HG03280 (cell line): ENCODE measurements at regions not wholly inside any gene's neighbourhood (a gene's known extent, or its start where the extent isn't known, plus 50 kb on each side); places are given as distances from the start of the nearest gene placed in this dataset.
A peak's percentile ranks its signal among the peaks of the same experiment; 100 is the strongest.

Experiments used
- ATAC-seq: cut with Tn5 transposase; IDR thresholded peaks from one replicate; pipeline ENCODE4 v1.9.1; 2021; ENCODE audit warnings: mild to moderate bottlenecking, moderate library complexity; ENCODE audit not compliant: unreplicated experiment

- no peak for ATAC-seq
Measured at GRCh38 chr11:27968461-27968860, 139.5 kb downstream of the KIF18A start.

- ATAC-seq = no peak
Measured at GRCh38 chr11:27965559-27965958, 142.4 kb downstream of the KIF18A start.

- no peak for ATAC-seq
Measured at GRCh38 chr11:27963370-27963769, 144.6 kb downstream of the KIF18A start.

GRCh38 chr11:27949951-27950738, 157.8 kb downstream of the KIF18A start:
- no peak for ATAC-seq

DNA sequence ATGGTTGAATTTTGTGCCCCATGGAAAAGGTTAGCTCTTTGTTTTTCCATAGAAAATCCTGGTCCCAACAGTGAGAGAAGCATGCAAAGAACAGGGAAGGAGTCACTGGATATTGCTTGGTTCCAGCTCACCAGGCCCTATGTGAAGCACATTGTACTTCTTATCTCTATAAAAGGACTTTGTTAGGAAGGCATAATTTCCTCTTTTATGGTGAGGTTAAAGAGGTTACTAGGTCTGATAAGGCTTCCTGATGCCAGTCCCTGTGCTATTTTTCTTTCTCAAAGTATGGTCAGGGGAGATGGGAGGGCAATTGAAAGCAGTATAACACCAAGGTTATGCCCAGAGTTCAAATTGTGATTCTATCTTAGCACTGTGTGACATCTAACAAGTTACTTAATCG, 162.6 kb downstream of the KIF18A start:
- ATAC-seq = no peak

GRCh38 chr11:27938011-27938410, 169.9 kb downstream of the KIF18A start:
- no peak for ATAC-seq

GRCh38 chr11:27934830-27935145, 173.2 kb downstream of the KIF18A start:
- no peak for ATAC-seq

DNA sequence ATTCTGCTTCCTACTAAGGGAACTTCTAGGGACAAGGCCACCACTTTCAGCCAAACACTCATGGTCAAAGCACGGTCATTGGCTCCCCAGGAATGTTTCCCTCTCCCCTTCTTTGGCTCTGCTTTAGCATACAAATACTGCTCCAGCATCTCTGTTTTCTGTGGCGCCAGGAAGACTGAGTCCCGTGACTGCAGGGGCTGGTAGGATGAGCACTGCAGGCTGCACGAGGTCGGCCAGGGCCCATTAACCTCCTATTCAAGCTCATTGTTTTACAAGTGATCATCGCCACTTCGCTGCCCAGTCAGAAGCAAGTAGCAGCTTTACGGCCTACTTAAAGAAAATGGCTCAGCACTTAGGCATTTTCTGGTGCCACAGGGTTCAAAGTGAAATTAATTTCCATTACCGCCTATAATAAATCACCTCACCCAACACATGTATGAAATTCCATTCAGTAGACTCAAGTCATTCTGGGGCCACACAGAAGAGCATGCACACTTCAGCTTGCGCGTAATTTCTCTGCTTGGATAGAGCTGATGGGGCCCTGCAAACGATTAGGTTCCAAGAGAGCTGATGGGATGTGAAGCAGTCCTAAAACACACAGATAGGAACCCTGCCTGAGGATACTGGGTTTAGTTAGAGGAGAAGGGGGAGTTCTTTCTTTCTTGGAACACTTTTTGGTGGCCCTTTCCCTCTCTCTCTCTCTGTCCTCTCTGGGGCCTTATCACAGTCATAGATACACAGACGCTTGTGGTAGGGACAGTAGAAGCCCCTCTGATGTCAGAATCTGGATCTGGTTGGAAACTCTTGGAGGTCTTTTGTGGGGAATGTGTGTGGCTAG, 173.7 kb downstream of the KIF18A start:
- ATAC-seq = no peak

DNA sequence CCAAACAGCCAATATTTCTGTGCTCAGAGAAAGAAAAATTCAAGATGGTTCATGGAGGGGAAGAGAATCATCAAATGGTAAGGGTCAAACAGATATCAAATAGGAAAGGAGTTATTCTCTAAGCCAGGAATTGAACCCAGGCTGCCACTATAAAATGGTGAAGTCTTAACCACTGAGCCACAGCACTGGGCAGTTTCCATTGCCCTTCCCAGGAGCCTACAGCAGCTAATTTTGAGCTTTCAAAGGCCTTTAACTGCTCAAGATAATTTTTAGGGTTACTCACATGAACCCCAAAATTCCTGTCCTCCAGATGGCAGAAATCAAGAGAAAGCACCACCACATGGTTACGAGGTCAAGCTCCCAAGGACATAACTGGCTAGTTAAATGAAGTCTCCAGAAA, 176.2 kb downstream of the KIF18A start:
- ATAC-seq = no peak

DNA sequence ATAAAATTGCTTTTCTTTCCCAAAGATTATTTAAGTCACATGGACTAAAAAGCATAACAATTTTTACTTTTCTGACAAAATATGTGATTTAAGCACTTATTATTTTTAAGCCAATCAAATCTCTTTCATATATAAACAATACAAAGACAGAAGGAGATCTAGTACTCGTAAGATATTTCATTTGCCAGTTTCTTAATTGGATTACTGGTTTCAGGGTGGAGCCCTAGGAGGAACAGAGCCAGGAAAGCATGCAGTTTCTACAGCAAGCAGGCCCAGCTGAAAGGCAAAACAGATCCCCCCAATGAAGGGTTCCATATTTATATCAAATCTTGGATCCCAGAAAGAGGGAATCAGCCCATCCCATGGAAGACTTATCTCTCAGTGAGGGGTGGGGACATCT, 177.0 kb downstream of the KIF18A start:
- no peak for ATAC-seq

DNA sequence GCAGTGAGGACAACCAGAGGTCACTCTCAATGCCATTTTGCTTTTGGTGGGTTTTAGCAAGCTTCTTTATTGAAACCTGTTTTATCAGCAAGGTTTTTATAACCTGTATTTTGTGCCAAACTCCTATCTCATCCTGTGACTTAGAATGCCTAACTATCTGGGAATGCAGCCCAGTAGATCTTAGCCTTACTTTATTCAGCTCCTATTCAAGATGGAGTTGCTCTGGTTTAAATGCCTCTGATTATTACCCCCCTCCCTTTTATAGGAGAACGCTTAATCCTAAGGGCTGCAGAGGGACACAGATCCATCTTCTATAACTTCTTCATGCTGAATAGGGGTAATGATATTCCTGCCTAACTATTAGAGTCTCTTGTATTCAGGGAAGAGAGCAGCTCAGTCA, 179.1 kb downstream of the KIF18A start:
- ATAC-seq = no peak

GRCh38 chr11:27926981-27927481, 180.9 kb downstream of the KIF18A start:
- no peak for ATAC-seq

DNA sequence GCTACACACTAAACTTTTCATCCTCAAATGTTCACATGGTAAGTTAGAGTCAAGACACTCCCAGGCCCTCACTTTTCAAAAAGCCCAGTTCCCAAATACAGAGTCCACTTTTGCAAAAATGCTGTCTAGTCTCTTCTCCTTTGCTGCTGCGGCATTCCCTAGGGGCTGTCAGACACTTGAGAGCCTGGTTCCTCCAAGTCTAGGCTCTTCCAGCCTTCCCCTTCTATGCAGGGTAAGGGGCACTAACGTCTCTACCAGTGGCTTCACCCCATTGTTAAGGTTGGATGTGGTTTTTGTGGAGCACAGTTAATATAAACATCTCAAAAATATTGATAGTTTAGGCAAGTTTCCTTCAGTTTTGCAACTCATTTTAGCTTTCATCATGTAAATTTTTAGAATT, 181.5 kb downstream of the KIF18A start:
- no peak for ATAC-seq

DNA sequence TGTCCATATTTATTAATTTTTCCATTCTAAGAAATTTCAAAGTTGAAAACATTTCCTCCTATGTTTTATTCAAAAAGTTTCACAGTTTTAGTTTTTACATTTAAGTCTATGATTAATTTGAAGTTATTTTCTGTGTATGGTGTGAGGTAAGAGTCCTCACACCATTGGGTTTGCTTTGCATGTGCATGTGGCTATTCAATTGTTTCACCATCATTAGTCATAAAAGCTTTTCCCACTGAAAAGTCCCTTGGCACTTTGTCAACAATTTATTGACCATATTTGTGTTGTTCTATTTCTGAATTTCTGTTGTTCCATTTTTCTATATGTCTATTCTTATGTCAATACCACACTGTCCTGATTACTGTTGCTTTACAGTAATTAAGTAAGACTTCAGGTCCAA, 186.5 kb downstream of the KIF18A start:
- no peak for ATAC-seq

DNA sequence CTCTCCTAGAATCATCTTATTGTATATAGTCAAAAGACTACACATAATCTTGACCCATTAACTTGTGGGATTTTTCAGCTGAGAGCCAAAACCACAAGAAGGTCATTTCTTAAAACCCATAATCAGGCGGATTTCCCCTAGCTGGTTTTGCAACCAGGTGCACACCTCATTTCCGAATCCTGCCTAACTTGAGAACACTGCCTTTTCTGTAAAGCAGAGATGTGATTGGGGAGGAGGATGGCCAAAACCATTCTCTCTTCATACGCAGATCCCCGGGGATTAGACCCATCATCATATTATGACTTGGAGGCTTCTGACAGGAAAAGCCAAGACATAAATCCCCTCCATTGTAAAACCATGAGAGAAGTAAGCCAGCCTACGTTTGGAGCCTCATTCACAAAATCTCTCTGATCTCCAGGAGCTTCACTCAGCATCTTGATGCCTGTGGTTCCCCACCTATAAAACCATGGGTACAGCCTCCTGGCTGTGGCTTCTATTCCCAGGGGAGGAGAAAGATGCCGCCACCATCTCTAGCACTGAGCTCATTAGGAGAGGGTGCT, 191.3 kb downstream of the KIF18A start:
- ATAC-seq = peak; percentile 92

GRCh38 chr11:27914080-27914479, 193.9 kb downstream of the KIF18A start:
- no peak for ATAC-seq

DNA sequence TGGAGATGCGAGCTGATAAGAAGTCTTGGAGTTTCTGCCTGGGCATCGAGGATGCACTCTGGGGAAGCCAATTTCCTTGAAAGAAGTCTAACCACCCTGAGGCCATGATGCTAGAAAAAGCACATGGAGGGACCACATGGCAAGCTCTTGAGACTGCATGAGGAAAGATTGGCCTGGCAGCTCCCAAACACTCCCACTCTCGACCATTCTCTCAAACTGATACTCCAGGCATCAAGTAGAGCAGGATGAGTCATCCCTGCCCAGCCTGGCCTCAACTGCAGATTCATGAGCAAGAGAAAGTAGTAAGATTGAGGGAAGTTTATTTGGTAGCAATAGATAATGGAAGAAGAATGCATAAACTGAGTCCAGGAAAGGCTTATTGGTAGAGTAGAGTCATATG, 194.3 kb downstream of the KIF18A start:
- no peak for ATAC-seq

DNA sequence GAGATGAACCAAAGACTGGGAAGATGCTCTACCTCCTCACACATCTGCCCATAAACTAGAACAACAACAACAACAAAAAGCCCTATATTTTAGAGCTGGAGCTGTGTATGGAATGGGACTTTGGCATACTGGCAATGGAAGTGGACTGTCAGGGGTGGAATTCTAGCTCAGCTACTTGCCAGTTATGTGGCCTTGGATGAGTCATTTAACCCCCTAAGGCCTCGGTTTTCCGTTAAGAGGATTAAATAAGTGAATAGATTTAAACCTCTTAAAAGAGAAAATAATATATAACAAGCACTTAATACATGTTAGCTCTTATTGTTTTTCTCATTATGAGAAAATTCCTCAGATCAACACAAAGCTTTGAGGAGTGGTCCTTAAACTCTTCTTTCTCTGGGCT, 195.0 kb downstream of the KIF18A start:
- no peak for ATAC-seq

DNA sequence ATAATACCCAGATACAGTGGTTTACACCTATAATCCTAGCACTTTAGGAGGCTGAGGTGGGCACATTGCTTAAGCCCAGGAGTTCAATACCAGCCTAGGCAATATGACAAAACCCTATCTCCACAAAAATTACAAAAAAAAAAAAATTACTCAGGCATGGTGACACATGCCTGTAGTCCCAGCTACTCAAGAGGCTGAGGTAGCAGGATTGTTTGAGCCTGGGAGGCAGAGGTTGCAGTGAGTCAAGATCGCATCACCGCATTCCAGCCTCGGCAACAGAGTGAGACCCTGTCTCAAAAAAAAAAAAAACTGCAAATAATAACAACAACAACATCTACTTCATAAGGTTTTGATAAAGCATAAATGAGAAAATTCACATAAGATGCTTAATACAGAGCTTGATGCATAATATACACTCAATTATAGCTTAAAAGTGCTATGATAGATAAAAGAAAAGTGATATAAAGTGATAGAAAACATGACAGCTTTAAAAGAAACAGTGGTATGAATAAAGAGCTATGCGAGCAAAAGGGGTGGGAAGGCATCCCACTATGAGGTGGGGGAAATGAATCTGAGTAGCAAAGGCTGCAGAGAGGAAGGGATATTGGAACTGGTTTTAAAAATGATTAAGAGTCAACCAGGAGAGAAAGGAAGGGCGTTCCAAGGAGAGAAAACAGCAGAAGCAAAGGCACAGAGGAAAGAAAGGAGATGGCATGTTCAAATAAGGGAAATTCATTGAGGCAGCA, 197.6 kb downstream of the KIF18A start:
- no peak for ATAC-seq

DNA sequence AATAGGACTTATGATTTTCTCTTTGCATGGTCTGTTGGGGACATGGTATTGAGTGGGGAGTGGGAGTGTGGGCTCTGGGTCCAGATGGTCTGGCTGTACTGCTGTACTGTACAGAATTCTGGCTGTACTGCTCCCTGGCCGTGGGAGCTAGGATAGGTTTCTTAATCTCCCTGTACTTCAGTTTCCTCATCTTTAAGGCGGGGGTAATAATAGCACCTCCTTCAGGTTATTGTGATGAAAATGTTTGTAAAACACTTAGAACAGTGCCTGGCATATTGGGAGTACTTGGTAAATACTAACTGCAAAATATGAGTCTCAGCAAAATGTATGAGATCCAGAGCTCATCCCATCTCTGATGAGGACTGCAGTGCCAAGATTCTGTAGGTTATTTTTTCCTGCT, 198.6 kb downstream of the KIF18A start:
- ATAC-seq = no peak

- ATAC-seq = no peak
Measured at GRCh38 chr11:27908621-27909020, 199.3 kb downstream of the KIF18A start.
